NCI-H2029 treated with DMSO at 0.1 percent for 48 hours (cell line): ENCODE measurements at regions not wholly inside any gene's neighbourhood (a gene's known extent, or its start where the extent isn't known, plus 50 kb on each side); places are given as distances from the start of the nearest gene placed in this dataset.

Experiments used
- DNase-seq: peaks from one replicate; lab custom pipeline; 2025; lab: John Stamatoyannopoulos, UW

- no peak for DNase-seq
These were observed 53.9 kb upstream of the ERCC4 start for GRCh38 chr16:13866073-13866472.
